NB4 (cell line): ENCODE measurements at regions not wholly inside any gene's neighbourhood (a gene's known extent, or its start where the extent isn't known, plus 50 kb on each side); places are given as distances from the start of the nearest gene placed in this dataset.

Source experiments
- DNase-seq: peaks from one replicate; pipeline ENCODE4 v3.0.0; 2010; ENCODE audit warnings: low read depth
- H3K4me3 ChIP-seq: one replicate; pipeline ENCODE4 v1.5.1; 2011; ENCODE audit warnings: mild to moderate bottlenecking, low read depth, low read length, moderate library complexity
- CTCF ChIP-seq: IDR thresholded peaks from one replicate; pipeline ENCODE4 v1.5.1; 2012; ENCODE audit warnings: low read depth, low read length
- MAX ChIP-seq: IDR thresholded peaks from 2 replicates; pipeline ENCODE4 v1.6.1; 2011; ENCODE audit warnings: low read depth, low read length
- MYC ChIP-seq: IDR thresholded peaks from 2 replicates; pipeline ENCODE4 v1.6.1; 2011; ENCODE audit warnings: low read depth, low read length
- POLR2A ChIP-seq: IDR thresholded peaks from 2 replicates; pipeline ENCODE4 v1.6.1; 2011; ENCODE audit warnings: mild to moderate bottlenecking; ENCODE audit not compliant: insufficient read length; ENCODE audit errors: extremely low read depth

- TF ChIP-seq MAX (no peak), CTCF (peak; percentile 90)
- DNase-seq, result peak; percentile 75
- no peak overlapping the region for H3K4me3 ChIP-seq
Observed at GRCh38 chr6:30411515-30412207, 66.7 kb downstream of the RPP21 start.

GRCh38 chr6:30418448-30418847, 70.9 kb upstream of the HLA-E start:
- TF ChIP-seq CTCF (no peak), MYC (no peak), MAX (no peak), POLR2A (no peak)
- no peak for DNase-seq

GRCh38 chr6:30424549-30424948, 64.8 kb upstream of the HLA-E start:
- no peak for TF ChIP-seq POLR2A
- TF ChIP-seq MAX, result no peak
- TF ChIP-seq CTCF, result no peak
- no peak for TF ChIP-seq MYC
- H3K4me3 ChIP-seq, result no peak overlapping the region
- DNase-seq, result no peak

More at GRCh38 chr6:30418448-30418847, 70.9 kb upstream of the HLA-E start:
- H3K4me3 ChIP-seq, result no peak overlapping the region
